Loucy (cell line): ENCODE measurements at regions not wholly inside any gene's neighbourhood (a gene's known extent, or its start where the extent isn't known, plus 50 kb on each side); places are given as distances from the start of the nearest gene placed in this dataset.
A peak's percentile ranks its signal among the peaks of the same experiment; 100 is the strongest.

Experiments
- H2AFZ ChIP-seq: fragments of 200-600 bp; sonication (generic); 2 replicates; pipeline ENCODE4 v1.6.0; 2016; ENCODE audit warnings: antibody characterized with exemption, mild to moderate bottlenecking, low read length, moderate library complexity
- H3F3A ChIP-seq: fragments of 200-600 bp; 2 replicates; pipeline ENCODE4 v1.6.0; 2016; ENCODE audit warnings: antibody characterized with exemption, low read depth, mild to moderate bottlenecking
- H3K27me3 ChIP-seq: fragments of 200-600 bp; sonication (generic); 2 replicates; pipeline ENCODE4 v1.6.1; 2014; ENCODE audit warnings: low read length, mild to moderate bottlenecking; ENCODE audit not compliant: insufficient read depth, poor library complexity, severe bottlenecking
- H3K36me3 ChIP-seq: fragments of 200-600 bp; sonication (generic); 2 replicates; pipeline ENCODE4 v1.6.1; 2016; ENCODE audit warnings: low read length; ENCODE audit not compliant: insufficient read depth
- H3K4me1 ChIP-seq: fragments of 200-600 bp; sonication (generic); 2 replicates; pipeline ENCODE4 v1.5.1; 2014; ENCODE audit warnings: low read length, mild to moderate bottlenecking; ENCODE audit not compliant: insufficient read depth, poor library complexity, severe bottlenecking
- H3K4me2 ChIP-seq: fragments of 200-600 bp; sonication (generic); 2 replicates; pipeline ENCODE4 v1.6.0; 2014; ENCODE audit warnings: antibody characterized with exemption, low read length, low read depth, mild to moderate bottlenecking; ENCODE audit not compliant: poor library complexity, severe bottlenecking
- H3K4me3 ChIP-seq: fragments of 200-600 bp; sonication (generic); 2 replicates; pipeline ENCODE4 v1.5.1; 2014; ENCODE audit warnings: low read length, mild to moderate bottlenecking, mixed read lengths; ENCODE audit not compliant: poor library complexity, severe bottlenecking
- H3K79me2 ChIP-seq: fragments of 200-600 bp; sonication (generic); 2 replicates; pipeline ENCODE4 v1.6.1; 2014; ENCODE audit warnings: low read length; ENCODE audit not compliant: insufficient read depth
- H3K9ac ChIP-seq: fragments of 200-600 bp; sonication (generic); 2 replicates; pipeline ENCODE4 v1.6.0; 2014; ENCODE audit warnings: mild to moderate bottlenecking, low read depth, low read length, moderate library complexity; ENCODE audit not compliant: poor library complexity, severe bottlenecking
- H3K9me2 ChIP-seq: fragments of 200-600 bp; sonication (generic); replicated peaks from 2 replicates; pipeline ENCODE4 v1.6.1; 2016; ENCODE audit warnings: low read depth, low read length, mixed read lengths
- H3K9me3 ChIP-seq: fragments of 200-600 bp; sonication (generic); 2 replicates; pipeline ENCODE4 v1.6.1; 2014; ENCODE audit warnings: mild to moderate bottlenecking, antibody characterized with exemption, low read length, low read depth; ENCODE audit not compliant: insufficient read depth
- H4K20me1 ChIP-seq: fragments of 200-600 bp; sonication (generic); 2 replicates; pipeline ENCODE4 v1.6.0; 2014; ENCODE audit warnings: antibody characterized with exemption, low read length, mild to moderate bottlenecking; ENCODE audit not compliant: insufficient read depth, poor library complexity, severe bottlenecking
- EZH2phosphoT487 ChIP-seq: fragments of 200-600 bp; IDR thresholded peaks from 2 replicates; pipeline ENCODE4 v1.6.1; 2018; ENCODE audit warnings: antibody characterized with exemption, mild to moderate bottlenecking, moderate library complexity, borderline replicate concordance
- TF ChIP-seq, protein P1 (sequence below): fragments of 200-600 bp; sonication (generic); conservative IDR thresholded peaks from 2 replicates; pipeline ENCODE4 v1.5.1; 2014; ENCODE audit warnings: mild to moderate bottlenecking, antibody characterized with exemption, low read length

DNA sequence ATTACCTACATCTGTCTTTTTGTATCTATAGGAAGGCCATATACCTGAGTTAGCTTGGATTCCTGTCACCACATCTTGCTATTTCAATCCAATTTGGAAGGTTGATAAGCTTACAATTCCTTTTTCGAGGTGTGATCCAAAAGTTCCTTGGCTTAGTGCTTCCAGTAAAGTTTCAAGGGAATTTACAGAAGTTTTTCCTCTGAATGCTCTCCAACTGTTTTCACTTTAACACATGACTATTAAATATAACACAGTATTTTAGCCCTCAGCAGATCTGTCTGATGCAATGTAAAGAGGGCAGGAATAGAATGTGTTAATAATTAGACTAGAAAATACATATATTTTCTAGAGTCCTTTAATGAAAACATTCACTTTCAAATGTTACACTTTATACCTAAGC lies 171.4 kb downstream of the DKK1 start:
- no peaks in the 10 kb centered on the region for H3K27me3 ChIP-seq
- no peak overlapping the region for H3K4me2 ChIP-seq
- no peak for TF ChIP-seq EZH2phosphoT487
- TF ChIP-seq, protein P1, sequence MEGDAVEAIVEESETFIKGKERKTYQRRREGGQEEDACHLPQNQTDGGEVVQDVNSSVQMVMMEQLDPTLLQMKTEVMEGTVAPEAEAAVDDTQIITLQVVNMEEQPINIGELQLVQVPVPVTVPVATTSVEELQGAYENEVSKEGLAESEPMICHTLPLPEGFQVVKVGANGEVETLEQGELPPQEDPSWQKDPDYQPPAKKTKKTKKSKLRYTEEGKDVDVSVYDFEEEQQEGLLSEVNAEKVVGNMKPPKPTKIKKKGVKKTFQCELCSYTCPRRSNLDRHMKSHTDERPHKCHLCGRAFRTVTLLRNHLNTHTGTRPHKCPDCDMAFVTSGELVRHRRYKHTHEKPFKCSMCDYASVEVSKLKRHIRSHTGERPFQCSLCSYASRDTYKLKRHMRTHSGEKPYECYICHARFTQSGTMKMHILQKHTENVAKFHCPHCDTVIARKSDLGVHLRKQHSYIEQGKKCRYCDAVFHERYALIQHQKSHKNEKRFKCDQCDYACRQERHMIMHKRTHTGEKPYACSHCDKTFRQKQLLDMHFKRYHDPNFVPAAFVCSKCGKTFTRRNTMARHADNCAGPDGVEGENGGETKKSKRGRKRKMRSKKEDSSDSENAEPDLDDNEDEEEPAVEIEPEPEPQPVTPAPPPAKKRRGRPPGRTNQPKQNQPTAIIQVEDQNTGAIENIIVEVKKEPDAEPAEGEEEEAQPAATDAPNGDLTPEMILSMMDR: no peak
- H3K79me2 ChIP-seq: no peaks in the 10 kb centered on the region
- no peaks in the 10 kb centered on the region for H3K9me3 ChIP-seq
- H3K36me3 ChIP-seq: no peaks in the 10 kb centered on the region
- no peaks in the 10 kb centered on the region for H3K9me2 ChIP-seq
- no peak overlapping the region for H2AFZ ChIP-seq
- H4K20me1 ChIP-seq: no peaks in the 10 kb centered on the region
- H3K4me3 ChIP-seq: no peak overlapping the region
- no peaks in the 10 kb centered on the region for H3K4me1 ChIP-seq
- H3K9ac ChIP-seq: no peak overlapping the region
- no peaks in the 10 kb centered on the region for H3F3A ChIP-seq

DNA sequence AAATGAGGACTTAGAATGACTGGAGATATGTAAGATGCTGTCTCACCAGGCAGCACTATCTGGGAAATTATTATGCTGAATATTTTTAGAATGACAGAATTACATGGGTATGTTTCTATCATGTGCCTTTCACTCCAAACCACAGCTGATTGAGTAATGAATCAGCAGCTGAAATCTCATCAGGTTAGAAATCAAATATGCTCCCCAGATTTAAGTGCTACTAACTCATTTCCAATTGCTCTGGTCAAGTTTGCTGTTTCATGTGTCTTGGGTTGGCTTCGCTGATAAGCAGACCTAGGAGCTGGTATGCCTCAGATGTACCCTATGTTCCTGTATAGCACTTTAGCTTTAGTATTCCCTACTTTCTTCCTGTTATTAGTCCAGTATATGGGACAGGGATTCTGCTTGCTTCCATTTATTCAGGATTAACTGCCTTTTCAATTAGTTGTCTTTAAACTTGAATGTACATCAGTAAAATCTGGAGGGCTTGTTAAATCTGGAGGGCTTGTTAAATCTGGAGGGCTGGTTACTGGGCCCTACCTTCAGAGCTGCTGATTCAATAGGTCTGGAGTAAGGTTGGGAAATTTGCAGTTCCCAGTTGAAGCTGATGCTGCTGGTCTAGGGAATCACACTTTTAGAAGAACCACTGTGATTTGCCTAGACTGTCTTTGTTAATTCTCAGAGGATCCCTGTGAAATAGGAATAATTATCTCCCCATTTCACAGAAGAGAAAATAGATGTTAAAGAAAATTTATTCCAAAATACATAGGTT lies 172.9 kb downstream of the DKK1 start:
- Histone ChIP-seq H3K79me2 (no peaks in the 10 kb centered on the region), H3K9me3 (no peaks in the 10 kb centered on the region), H3K4me1 (no peaks in the 10 kb centered on the region), H3K36me3 (no peaks in the 10 kb centered on the region), H2AFZ (no peak overlapping the region), H4K20me1 (no peaks in the 10 kb centered on the region), H3K4me3 (no peak overlapping the region), H3F3A (no peaks in the 10 kb centered on the region), H3K9me2 (no peaks in the 10 kb centered on the region), H3K9ac (no peak overlapping the region), H3K27me3 (no peaks in the 10 kb centered on the region), H3K4me2 (no peak overlapping the region)
- TF ChIP-seq, protein P1: no peak
- no peak for TF ChIP-seq EZH2phosphoT487

DNA sequence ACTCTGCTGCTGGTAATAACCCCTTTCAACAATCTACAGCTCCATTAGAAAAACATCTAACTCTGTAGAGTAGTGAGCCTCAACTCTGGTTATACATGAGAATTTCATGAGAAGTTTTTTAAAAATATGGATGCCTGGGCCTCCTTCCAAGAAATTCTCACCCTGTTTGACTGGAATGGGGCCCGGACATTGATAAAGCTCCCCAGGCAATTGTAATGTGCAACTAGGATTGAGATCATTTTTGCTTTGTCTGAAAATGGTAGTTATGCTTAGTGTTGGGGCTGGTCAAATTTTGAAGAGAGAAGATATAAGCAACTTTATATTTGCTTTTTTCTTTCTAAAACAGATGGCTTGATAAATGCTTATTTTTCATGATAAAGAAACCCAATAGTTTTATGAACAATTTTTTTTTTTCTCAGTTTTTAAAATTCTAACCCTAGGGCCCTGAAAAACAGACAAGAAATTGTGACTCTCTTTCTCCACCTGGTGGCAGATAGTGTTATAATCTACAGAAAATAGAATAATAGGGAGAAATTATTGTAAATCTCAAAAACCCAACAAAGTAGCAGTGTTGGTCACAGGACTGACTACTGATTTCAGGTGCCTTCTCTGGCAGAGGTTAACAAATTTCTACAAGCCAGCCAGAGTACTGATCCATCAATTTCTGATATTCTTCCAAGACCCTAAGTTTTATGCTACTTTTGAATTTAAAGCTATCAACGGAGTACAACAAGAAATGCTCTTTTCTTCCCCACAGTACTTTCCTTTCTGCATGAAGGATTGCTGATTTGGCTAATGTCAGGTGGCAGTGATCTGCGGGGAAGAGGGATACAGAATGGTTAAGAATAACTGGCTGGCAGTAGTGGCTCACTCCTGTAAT lies 174.8 kb downstream of the DKK1 start:
- Histone ChIP-seq H3K27me3 (no peaks in the 10 kb centered on the region), H3K36me3 (no peaks in the 10 kb centered on the region), H3F3A (no peaks in the 10 kb centered on the region), H4K20me1 (no peaks in the 10 kb centered on the region), H3K79me2 (no peaks in the 10 kb centered on the region), H3K9me2 (no peaks in the 10 kb centered on the region), H3K4me1 (no peaks in the 10 kb centered on the region), H3K9me3 (no peaks in the 10 kb centered on the region), H3K4me3 (no peak overlapping the region), H3K4me2 (no peak overlapping the region), H3K9ac (no peak overlapping the region), H2AFZ (no peak overlapping the region)
- TF ChIP-seq, protein P1: peak; percentile 71
- no peak for TF ChIP-seq EZH2phosphoT487
